Spleen (tissue), 7 donors: ENCODE measurements at regions not wholly inside any gene's neighbourhood (a gene's known extent, or its start where the extent isn't known, plus 50 kb on each side); places are given as distances from the start of the nearest gene placed in this dataset.

Experiments
- POLR2A ChIP-seq, 3 donors: fragments of 450-650 bp; IDR thresholded peaks; one replicate each; pipeline ENCODE4 v1.5.1; 2017; ENCODE audit warnings: antibody characterized with exemption in 3 of 3, mild to moderate bottlenecking in 1 of 3
- POLR2AphosphoS5 ChIP-seq, 3 donors: sonication (generic); formaldehyde crosslinking; IDR thresholded peaks; one replicate each; pipeline ENCODE4 v1.5.1; 2017; ENCODE audit warnings: antibody characterized with exemption in 3 of 3
- TF ChIP-seq, protein P1 (sequence below), 11 experiments: fragments of 200-600 bp in 7 of 11; fragments of 450-650 bp in 4 of 11; sonication (generic) in 4 of 11; IDR thresholded peaks in 8 of 11; conservative IDR thresholded peaks in 3 of 11; 1 replicate in 7 of 11; 2 replicates in 4 of 11; pipeline versions ENCODE4 v1.4.0 to v1.8.0; 2016 to 2021; ENCODE audit warnings: antibody characterized with exemption in 11 of 11, inconsistent platforms in 4 of 11, mild to moderate bottlenecking in 1 of 11
- donor health status: DM: no; HTN: no; CAD: no; lungs with moderate emphysema.
- donor health status: DM: no; HTN: no; CAD: no.
- donor health status: DM: no; HTN: no; CAD: no.

GRCh38 chr2:8335801-8336200 lies 346.1 kb upstream of the ID2 start:
- TF ChIP-seq, protein P1, sequence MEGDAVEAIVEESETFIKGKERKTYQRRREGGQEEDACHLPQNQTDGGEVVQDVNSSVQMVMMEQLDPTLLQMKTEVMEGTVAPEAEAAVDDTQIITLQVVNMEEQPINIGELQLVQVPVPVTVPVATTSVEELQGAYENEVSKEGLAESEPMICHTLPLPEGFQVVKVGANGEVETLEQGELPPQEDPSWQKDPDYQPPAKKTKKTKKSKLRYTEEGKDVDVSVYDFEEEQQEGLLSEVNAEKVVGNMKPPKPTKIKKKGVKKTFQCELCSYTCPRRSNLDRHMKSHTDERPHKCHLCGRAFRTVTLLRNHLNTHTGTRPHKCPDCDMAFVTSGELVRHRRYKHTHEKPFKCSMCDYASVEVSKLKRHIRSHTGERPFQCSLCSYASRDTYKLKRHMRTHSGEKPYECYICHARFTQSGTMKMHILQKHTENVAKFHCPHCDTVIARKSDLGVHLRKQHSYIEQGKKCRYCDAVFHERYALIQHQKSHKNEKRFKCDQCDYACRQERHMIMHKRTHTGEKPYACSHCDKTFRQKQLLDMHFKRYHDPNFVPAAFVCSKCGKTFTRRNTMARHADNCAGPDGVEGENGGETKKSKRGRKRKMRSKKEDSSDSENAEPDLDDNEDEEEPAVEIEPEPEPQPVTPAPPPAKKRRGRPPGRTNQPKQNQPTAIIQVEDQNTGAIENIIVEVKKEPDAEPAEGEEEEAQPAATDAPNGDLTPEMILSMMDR (IDR thresholded peaks at IDR 0.05 in 8 of 11, conservative IDR thresholded peaks at IDR 0.05 in 3 of 11), result no peak
- no peak for TF ChIP-seq POLR2A (IDR thresholded peaks at IDR 0.05)
- TF ChIP-seq POLR2AphosphoS5 (IDR thresholded peaks at IDR 0.05), result no peak
